ENCODE measurements at regions not wholly inside any gene's neighbourhood (a gene's known extent, or its start where the extent isn't known, plus 50 kb on each side); places are given as distances from the start of the nearest gene placed in this dataset.

DNA sequence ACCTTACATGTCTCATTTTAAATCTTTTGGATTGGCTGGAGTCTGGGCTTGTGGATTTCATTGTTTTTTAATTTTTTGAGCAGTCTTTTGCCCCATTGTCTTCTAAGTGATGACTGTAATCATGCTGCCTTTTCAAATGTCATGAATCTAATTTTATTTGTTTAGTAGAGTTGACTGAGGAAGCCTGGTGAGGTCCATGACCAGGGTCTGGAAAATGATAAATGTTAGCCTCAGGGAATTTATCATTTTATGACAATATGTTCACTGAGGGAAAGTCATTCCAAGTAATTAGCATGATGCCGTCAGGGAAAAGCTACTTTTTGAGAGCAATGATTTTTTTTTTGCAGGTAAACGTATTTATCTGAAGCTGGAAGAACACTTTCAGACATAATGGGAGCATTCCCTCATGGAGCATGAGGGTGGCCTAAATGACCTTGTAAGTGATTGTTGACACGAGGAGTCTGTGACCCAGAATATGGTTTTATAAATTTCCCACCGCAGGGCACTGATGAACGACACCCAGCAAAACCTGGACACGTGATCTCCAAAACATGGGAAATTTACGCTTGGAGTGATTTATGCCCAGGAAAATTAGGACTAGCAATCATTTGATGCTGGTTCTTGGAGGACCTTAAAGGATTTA, 155.3 kb upstream of the NABP1 start:
- DNase-seq (no peak), FAIRE-seq (no peak)
- H3K36me3 ChIP-seq (ENCODE audit: control insufficient read depth in 3 of 3, insufficient read depth in 2 of 3, low read depth in 1 of 3, low read length in 3 of 3) = no peaks in the 10 kb centered on the region
- H3K4me3 ChIP-seq (ENCODE audit: low read depth in 1 of 3, low read length in 3 of 3) = no peak overlapping the region
- no peak overlapping the region for H3K27ac ChIP-seq (ENCODE audit: low read depth in 1 of 3, low read length in 2 of 3)
- no peaks in the 10 kb centered on the region for H3K9me3 ChIP-seq (ENCODE audit: control insufficient read depth in 2 of 2, insufficient read depth in 1 of 2, low read depth in 1 of 2, low read length in 1 of 2)
- no peaks in the 10 kb centered on the region for H3K4me1 ChIP-seq (ENCODE audit: control insufficient read depth in 3 of 3, insufficient read depth in 2 of 3, low read depth in 1 of 3, low read length in 2 of 3)
- 76 to 78% (median 78%) methylated on average over 7 of the region's 7 CpGs for WGBS, 3 donors
- H3K27me3 ChIP-seq (ENCODE audit: control insufficient read depth in 3 of 3, insufficient read depth in 3 of 3, low read length in 3 of 3) = no peaks in the 10 kb centered on the region

DNA sequence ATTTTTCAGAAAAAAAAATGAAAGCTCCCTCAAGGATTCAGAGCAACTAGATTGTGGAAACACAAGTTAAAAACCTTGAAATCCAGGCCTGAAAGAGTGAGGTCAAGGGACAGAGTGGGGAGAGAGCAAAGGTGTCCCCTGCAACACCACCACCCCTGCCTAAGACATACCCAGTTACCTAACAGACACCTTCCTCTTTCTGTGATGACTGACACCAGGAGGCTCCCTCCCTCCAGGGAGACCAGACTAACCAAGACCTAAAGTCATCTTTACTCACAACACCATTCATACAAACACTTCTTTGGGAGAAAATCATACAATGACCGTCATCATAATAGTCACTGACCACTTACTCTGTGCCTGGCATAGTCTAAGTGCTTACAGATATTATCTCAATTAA, 151.8 kb upstream of the NABP1 start:
- Histone ChIP-seq H3K9me3 (ENCODE audit: control insufficient read depth in 2 of 2, insufficient read depth in 1 of 2, low read depth in 1 of 2, low read length in 1 of 2) (no peaks in the 10 kb centered on the region), H3K27ac (ENCODE audit: low read depth in 1 of 3, low read length in 2 of 3) (no peak overlapping the region), H3K4me3 (ENCODE audit: low read depth in 1 of 3, low read length in 3 of 3) (no peak overlapping the region), H3K4me1 (ENCODE audit: control insufficient read depth in 3 of 3, insufficient read depth in 2 of 3, low read depth in 1 of 3, low read length in 2 of 3) (no peaks in the 10 kb centered on the region), H3K36me3 (ENCODE audit: control insufficient read depth in 3 of 3, insufficient read depth in 2 of 3, low read depth in 1 of 3, low read length in 3 of 3) (no peaks in the 10 kb centered on the region), H3K27me3 (ENCODE audit: control insufficient read depth in 3 of 3, insufficient read depth in 3 of 3, low read length in 3 of 3) (no peaks in the 10 kb centered on the region)
- FAIRE-seq = no peak
- DNase-seq = no peak
- 88 to 96% (median 93%) methylated on average over 1 of the region's 1 CpG for WGBS, 3 donors

- DNase-seq (no peak), FAIRE-seq (no peak)
- no peak overlapping the region for H3K27ac ChIP-seq (ENCODE audit: low read depth in 1 of 3, low read length in 2 of 3)
- no peaks in the 10 kb centered on the region for H3K9me3 ChIP-seq (ENCODE audit: control insufficient read depth in 2 of 2, insufficient read depth in 1 of 2, low read depth in 1 of 2, low read length in 1 of 2)
- WGBS, 3 donors = 56 to 74% (median 72%) methylated on average over 2 of the region's 2 CpGs
- H3K27me3 ChIP-seq (ENCODE audit: control insufficient read depth in 3 of 3, insufficient read depth in 3 of 3, low read length in 3 of 3) = no peaks in the 10 kb centered on the region
- H3K36me3 ChIP-seq (ENCODE audit: control insufficient read depth in 3 of 3, insufficient read depth in 2 of 3, low read depth in 1 of 3, low read length in 3 of 3) = no peaks in the 10 kb centered on the region
- H3K4me3 ChIP-seq (ENCODE audit: low read depth in 1 of 3, low read length in 3 of 3) = no peak overlapping the region
- no peaks in the 10 kb centered on the region for H3K4me1 ChIP-seq (ENCODE audit: control insufficient read depth in 3 of 3, insufficient read depth in 2 of 3, low read depth in 1 of 3, low read length in 2 of 3)
Measured at GRCh38 chr2:191526536-191526935, 151.4 kb upstream of the NABP1 start.

- DNase-seq (no peak), FAIRE-seq (no peak)
- 78 to 84% (median 81%) methylated on average over 3 of the region's 3 CpGs for WGBS, 3 donors
Measured at GRCh38 chr2:191526953-191527556, 150.9 kb upstream of the NABP1 start.

GRCh38 chr2:191530618-191531017, 147.3 kb upstream of the NABP1 start:
- Histone ChIP-seq H3K4me1 (ENCODE audit: control insufficient read depth in 3 of 3, insufficient read depth in 2 of 3, low read depth in 1 of 3, low read length in 2 of 3) (no peaks in the 10 kb centered on the region), H3K36me3 (ENCODE audit: control insufficient read depth in 3 of 3, insufficient read depth in 2 of 3, low read depth in 1 of 3, low read length in 3 of 3) (no peaks in the 10 kb centered on the region), H3K27me3 (ENCODE audit: control insufficient read depth in 3 of 3, insufficient read depth in 3 of 3, low read length in 3 of 3) (no peaks in the 10 kb centered on the region), H3K4me3 (ENCODE audit: low read depth in 1 of 3, low read length in 3 of 3) (no peak overlapping the region), H3K27ac (ENCODE audit: low read depth in 1 of 3, low read length in 2 of 3) (no peak overlapping the region), H3K9me3 (ENCODE audit: control insufficient read depth in 2 of 2, insufficient read depth in 1 of 2, low read depth in 1 of 2, low read length in 1 of 2) (no peaks in the 10 kb centered on the region)
- 81 to 88% (median 86%) methylated on average over 1 of the region's 1 CpG for WGBS, 3 donors
- no peak for DNase-seq
- no peak for FAIRE-seq

More at GRCh38 chr2:191526953-191527556, 150.9 kb upstream of the NABP1 start:
- H3K4me3 ChIP-seq (ENCODE audit: low read depth in 1 of 3, low read length in 3 of 3) = no peak overlapping the region
- no peaks in the 10 kb centered on the region for H3K36me3 ChIP-seq (ENCODE audit: control insufficient read depth in 3 of 3, insufficient read depth in 2 of 3, low read depth in 1 of 3, low read length in 3 of 3)
- H3K9me3 ChIP-seq (ENCODE audit: control insufficient read depth in 2 of 2, insufficient read depth in 1 of 2, low read depth in 1 of 2, low read length in 1 of 2) = no peaks in the 10 kb centered on the region
- H3K4me1 ChIP-seq (ENCODE audit: control insufficient read depth in 3 of 3, insufficient read depth in 2 of 3, low read depth in 1 of 3, low read length in 2 of 3) = no peaks in the 10 kb centered on the region
- no peak overlapping the region for H3K27ac ChIP-seq (ENCODE audit: low read depth in 1 of 3, low read length in 2 of 3)
- no peaks in the 10 kb centered on the region for H3K27me3 ChIP-seq (ENCODE audit: control insufficient read depth in 3 of 3, insufficient read depth in 3 of 3, low read length in 3 of 3)

GRCh38 chr2:191533693-191534180, 144.2 kb upstream of the NABP1 start:
- Histone ChIP-seq H3K36me3 (ENCODE audit: control insufficient read depth in 3 of 3, insufficient read depth in 2 of 3, low read depth in 1 of 3, low read length in 3 of 3) (no peaks in the 10 kb centered on the region), H3K27ac (ENCODE audit: low read depth in 1 of 3, low read length in 2 of 3) (no peak overlapping the region), H3K27me3 (ENCODE audit: control insufficient read depth in 3 of 3, insufficient read depth in 3 of 3, low read length in 3 of 3) (peaks cover 0 to 2% (median 0%) of the 10 kb centered on the region in 3 donors), H3K9me3 (ENCODE audit: control insufficient read depth in 2 of 2, insufficient read depth in 1 of 2, low read depth in 1 of 2, low read length in 1 of 2) (no peaks in the 10 kb centered on the region), H3K4me3 (ENCODE audit: low read depth in 1 of 3, low read length in 3 of 3) (no peak overlapping the region), H3K4me1 (ENCODE audit: control insufficient read depth in 3 of 3, insufficient read depth in 2 of 3, low read depth in 1 of 3, low read length in 2 of 3) (no peaks in the 10 kb centered on the region)
- FAIRE-seq = no peak
- DNase-seq = no peak
- WGBS, 3 donors = 69 to 79% (median 76%) methylated on average over 1 of the region's 1 CpG

GRCh38 chr2:191537921-191538320, 140.0 kb upstream of the NABP1 start:
- H3K27ac ChIP-seq (ENCODE audit: low read depth in 1 of 3, low read length in 2 of 3) = no peak overlapping the region
- no peak overlapping the region for H3K4me3 ChIP-seq (ENCODE audit: low read depth in 1 of 3, low read length in 3 of 3)
- peaks cover 0 to 2% (median 0%) of the 10 kb centered on the region in 3 donors for H3K27me3 ChIP-seq (ENCODE audit: control insufficient read depth in 3 of 3, insufficient read depth in 3 of 3, low read length in 3 of 3)
- 85 to 94% (median 88%) methylated on average over 4 of the region's 4 CpGs for WGBS, 3 donors
- no peak for FAIRE-seq
- H3K36me3 ChIP-seq (ENCODE audit: control insufficient read depth in 3 of 3, insufficient read depth in 2 of 3, low read depth in 1 of 3, low read length in 3 of 3) = no peaks in the 10 kb centered on the region
- DNase-seq = no peak
- H3K4me1 ChIP-seq (ENCODE audit: control insufficient read depth in 3 of 3, insufficient read depth in 2 of 3, low read depth in 1 of 3, low read length in 2 of 3) = no peaks in the 10 kb centered on the region
- H3K9me3 ChIP-seq (ENCODE audit: control insufficient read depth in 2 of 2, insufficient read depth in 1 of 2, low read depth in 1 of 2, low read length in 1 of 2) = no peaks in the 10 kb centered on the region

GRCh38 chr2:191538334-191538903, 139.5 kb upstream of the NABP1 start:
- WGBS, 3 donors = 65 to 74% (median 67%) methylated on average over 7 of the region's 7 CpGs
- Histone ChIP-seq H3K4me3 (ENCODE audit: low read depth in 1 of 3, low read length in 3 of 3) (no peak overlapping the region), H3K9me3 (ENCODE audit: control insufficient read depth in 2 of 2, insufficient read depth in 1 of 2, low read depth in 1 of 2, low read length in 1 of 2) (no peaks in the 10 kb centered on the region), H3K4me1 (ENCODE audit: control insufficient read depth in 3 of 3, insufficient read depth in 2 of 3, low read depth in 1 of 3, low read length in 2 of 3) (no peaks in the 10 kb centered on the region), H3K27ac (ENCODE audit: low read depth in 1 of 3, low read length in 2 of 3) (no peak overlapping the region), H3K36me3 (ENCODE audit: control insufficient read depth in 3 of 3, insufficient read depth in 2 of 3, low read depth in 1 of 3, low read length in 3 of 3) (no peaks in the 10 kb centered on the region), H3K27me3 (ENCODE audit: control insufficient read depth in 3 of 3, insufficient read depth in 3 of 3, low read length in 3 of 3) (peaks cover 0 to 2% (median 0%) of the 10 kb centered on the region in 3 donors)
- DNase-seq (no peak), FAIRE-seq (no peak)
